H1 (cell line): ENCODE measurements at regions not wholly inside any gene's neighbourhood (a gene's known extent, or its start where the extent isn't known, plus 50 kb on each side); places are given as distances from the start of the nearest gene placed in this dataset.

Experiments
- CTCF ChIA-PET: fragments of 300-600 bp; sonication (Branson Sonifier 250); formaldehyde crosslinking; loops from one replicate; lab custom pipeline; 2021; ENCODE audit not compliant: partially characterized antibody; lab: Charles Lee
- POLR2A ChIA-PET: fragments of 300-600 bp; sonication (Branson Sonifier 250); formaldehyde crosslinking; loops from one replicate; lab custom pipeline; 2021; ENCODE audit warnings: inconsistent platforms; ENCODE audit not compliant: partially characterized antibody; lab: Charles Lee
- DNase-seq, 2 experiments: peaks; one replicate each; pipeline versions ENCODE4 v3.0.0 to v3.0.0-alpha.2; 2010 to 2022; ENCODE audit warnings: low spot score in 2 of 2, low read depth in 1 of 2, mixed read lengths in 1 of 2
- FAIRE-seq: peaks from 2 replicates; lab custom pipeline; 2011; peaks lifted over from hg19 to GRCh38; lab: Jason Lieb, UNC
- H2AFZ ChIP-seq: 2 replicates; pipeline ENCODE4 v1.8.1; 2012; ENCODE audit warnings: low read length, inconsistent platforms
- H2AK5ac ChIP-seq: 2 replicates; pipeline ENCODE4 v1.6.1; 2013; ENCODE audit warnings: low read depth, low read length
- H2BK120ac ChIP-seq: replicated peaks from 2 replicates; pipeline ENCODE3; 2013; ENCODE audit warnings: low read depth, low read length, inconsistent platforms
- H2BK12ac ChIP-seq: 2 replicates; pipeline ENCODE4 v1.6.1; 2013; ENCODE audit warnings: low read depth, low read length
- H2BK15ac ChIP-seq: 2 replicates; pipeline ENCODE4 v1.6.1; 2013; ENCODE audit warnings: low read length
- H2BK20ac ChIP-seq: 2 replicates; pipeline ENCODE4 v1.6.1; 2013; ENCODE audit warnings: low read length
- H2BK5ac ChIP-seq: 2 replicates; pipeline ENCODE4 v1.6.1; 2013; ENCODE audit warnings: low read depth, low read length
- H3K14ac ChIP-seq: 2 replicates; pipeline ENCODE4 v1.6.1; 2013; ENCODE audit warnings: inconsistent platforms; ENCODE audit not compliant: insufficient read length
- H3K18ac ChIP-seq: 2 replicates; pipeline ENCODE4 v1.6.1; 2013; ENCODE audit warnings: low read length; ENCODE audit errors: extremely low read depth
- H3K23ac ChIP-seq: 2 replicates; pipeline ENCODE4 v1.6.1; 2013; ENCODE audit warnings: inconsistent platforms; ENCODE audit not compliant: insufficient read length
- H3K23me2 ChIP-seq: 2 replicates; pipeline ENCODE4 v1.6.1; 2013; ENCODE audit warnings: low read depth, low read length
- H3K27ac ChIP-seq: 2 replicates; pipeline ENCODE4 v1.6.1; 2011; ENCODE audit warnings: low read depth, low read length, inconsistent platforms
- H3K27me3 ChIP-seq, 4 experiments: replicated peaks in 1 of 4; 1 replicate in 1 of 4; 2 replicates in 3 of 4; pipeline versions ENCODE4 v1.6.1 to v1.8.1; 2011 to 2013; ENCODE audit warnings: low read length in 3 of 4, mild to moderate bottlenecking in 3 of 4, inconsistent platforms in 2 of 4, mixed read lengths in 2 of 4, moderate library complexity in 1 of 4; ENCODE audit not compliant: control insufficient read depth in 3 of 4, insufficient read depth in 3 of 4; ENCODE audit errors: extremely low read depth in 1 of 4
- H3K36me3 ChIP-seq, 4 experiments: 2 replicates each; pipeline versions ENCODE4 v1.6.1 to v1.8.1; 2011 to 2013; ENCODE audit warnings: mild to moderate bottlenecking in 4 of 4, low read length in 3 of 4, moderate library complexity in 2 of 4, control low read depth in 1 of 4, inconsistent platforms in 1 of 4; ENCODE audit not compliant: insufficient read depth in 4 of 4, control insufficient read depth in 2 of 4
- H3K4ac ChIP-seq: replicated peaks from 2 replicates; pipeline ENCODE3; 2013; ENCODE audit warnings: low read length, low read depth, mixed read lengths, inconsistent platforms; ENCODE audit not compliant: insufficient read length
- H3K4me1 ChIP-seq, 4 experiments: replicated peaks in 1 of 4; 1 replicate in 1 of 4; 2 replicates in 3 of 4; pipeline versions ENCODE4 v1.6.1 to v1.8.1; 2011 to 2013; ENCODE audit warnings: low read length in 3 of 4, inconsistent platforms in 2 of 4, mixed read lengths in 1 of 4; ENCODE audit not compliant: insufficient read depth in 4 of 4, control insufficient read depth in 3 of 4
- H3K4me2 ChIP-seq, 2 experiments: 2 replicates each; pipeline versions ENCODE4 v1.6.1 to v1.8.1; 2011 to 2013; ENCODE audit warnings: low read depth in 2 of 2, low read length in 2 of 2, control low read depth in 1 of 2, inconsistent platforms in 1 of 2, mild to moderate bottlenecking in 1 of 2; ENCODE audit not compliant: insufficient read depth in 1 of 2
- H3K4me3 ChIP-seq, 4 experiments: fragments of 200-600, 300-600 bp in 1 of 4; sonication (generic), shearing (Covaris generic), sonication (Bioruptor Twin) in 1 of 4; 2 replicates each; pipeline versions ENCODE4 v1.5.1 to v1.8.1; 2011 to 2016; ENCODE audit warnings: low read length in 4 of 4, low read depth in 3 of 4, control low read depth in 2 of 4, inconsistent platforms in 2 of 4, mild to moderate bottlenecking in 2 of 4, mixed read lengths in 1 of 4, moderate library complexity in 1 of 4; ENCODE audit not compliant: insufficient read depth in 2 of 4; ENCODE audit errors: extremely low read depth in 1 of 4
- H3K56ac ChIP-seq: replicated peaks from 2 replicates; pipeline ENCODE3; 2013; ENCODE audit warnings: low read depth, mild to moderate bottlenecking, mixed read lengths, low read length, inconsistent platforms; ENCODE audit not compliant: insufficient read length
- H3K79me1 ChIP-seq: 2 replicates; pipeline ENCODE4 v1.6.1; 2013; ENCODE audit warnings: low read depth, low read length, control low read depth
- H3K79me2 ChIP-seq, 2 experiments: 2 replicates each; pipeline versions ENCODE4 v1.6.1 to v1.8.1; 2012 to 2013; ENCODE audit warnings: low read length in 2 of 2, mild to moderate bottlenecking in 2 of 2, inconsistent platforms in 1 of 2; ENCODE audit not compliant: insufficient read depth in 2 of 2, control insufficient read depth in 1 of 2
- H3K9ac ChIP-seq, 4 experiments: replicated peaks in 1 of 4; 1 replicate in 1 of 4; 2 replicates in 3 of 4; pipeline versions ENCODE4 v1.6.1 to v1.8.1; 2011 to 2013; ENCODE audit warnings: low read depth in 3 of 4, low read length in 3 of 4, control low read depth in 2 of 4, mild to moderate bottlenecking in 2 of 4, moderate library complexity in 2 of 4, inconsistent platforms in 1 of 4; ENCODE audit errors: extremely low read depth in 1 of 4
- H3K9me3 ChIP-seq, 2 experiments: 2 replicates each; pipeline versions ENCODE4 v1.6.1 to v1.8.1; 2012 to 2013; ENCODE audit warnings: mild to moderate bottlenecking in 2 of 2, moderate library complexity in 2 of 2, control low read depth in 1 of 2, inconsistent platforms in 1 of 2, low read depth in 1 of 2, low read length in 1 of 2, mixed read lengths in 1 of 2; ENCODE audit not compliant: insufficient read depth in 2 of 2
- H4K20me1 ChIP-seq, 2 experiments: replicated peaks in 1 of 2; 2 replicates each; pipeline versions ENCODE3 to v1.8.1; 2011 to 2013; ENCODE audit warnings: inconsistent platforms in 2 of 2, low read length in 2 of 2, mild to moderate bottlenecking in 1 of 2; ENCODE audit not compliant: insufficient read depth in 2 of 2, control insufficient read depth in 1 of 2
- H4K5ac ChIP-seq: 2 replicates; pipeline ENCODE4 v1.6.1; 2013; ENCODE audit warnings: low read length, low read depth, mixed read lengths, inconsistent platforms; ENCODE audit not compliant: insufficient read length
- H4K8ac ChIP-seq: 2 replicates; pipeline ENCODE4 v1.8.0; 2013; ENCODE audit warnings: mild to moderate bottlenecking, moderate library complexity, low read length, inconsistent platforms; ENCODE audit not compliant: insufficient read depth; ENCODE audit errors: extremely low read depth
- H4K91ac ChIP-seq: replicated peaks from 2 replicates; pipeline ENCODE3; 2013; ENCODE audit warnings: low read length, mixed read lengths, inconsistent platforms; ENCODE audit not compliant: insufficient read length
- CHD1 ChIP-seq: IDR thresholded peaks from 2 replicates; pipeline ENCODE4 v1.6.1; 2012; ENCODE audit warnings: low read depth, low read length, improper control_type of control experiment
- EGR1 ChIP-seq: IDR thresholded peaks from 2 replicates; pipeline ENCODE4 v1.6.1; 2011; ENCODE audit warnings: low read depth, low read length, borderline replicate concordance
- EZH2 ChIP-seq: fragments of 200-600 bp; sonication (generic); IDR thresholded peaks from 2 replicates; pipeline ENCODE4 v1.7.1; 2012; ENCODE audit warnings: low read depth, mild to moderate bottlenecking, moderate library complexity, low read length, inconsistent platforms; ENCODE audit not compliant: severe bottlenecking
- JUND ChIP-seq: IDR thresholded peaks from 2 replicates; pipeline ENCODE4 v1.6.1; 2011; ENCODE audit warnings: mild to moderate bottlenecking, improper control_type of control experiment, low read length
- MAX ChIP-seq: IDR thresholded peaks from 2 replicates; pipeline ENCODE4 v1.6.1; 2012; ENCODE audit warnings: inconsistent platforms
- SIN3A ChIP-seq, 2 experiments: IDR thresholded peaks in 1 of 2; conservative IDR thresholded peaks in 1 of 2; 2 replicates each; pipeline ENCODE4 v1.6.1; 2011 to 2012; ENCODE audit warnings: low read length in 2 of 2, improper control_type of control experiment in 1 of 2, low read depth in 1 of 2, mild to moderate bottlenecking in 1 of 2
- SIRT6 ChIP-seq: IDR thresholded peaks from one replicate; pipeline ENCODE4 v1.7.1; 2012; ENCODE audit warnings: low read length, inconsistent platforms
- SIX5 ChIP-seq: IDR thresholded peaks from 2 replicates; pipeline ENCODE4 v1.6.1; 2011; ENCODE audit warnings: mild to moderate bottlenecking, low read depth, low read length
- TBP ChIP-seq: IDR thresholded peaks from 2 replicates; pipeline ENCODE4 v1.6.1; 2011; ENCODE audit warnings: low read depth, low read length, improper control_type of control experiment
- TEAD4 ChIP-seq: IDR thresholded peaks from 2 replicates; pipeline ENCODE4 v1.6.1; 2012; ENCODE audit warnings: low read depth, low read length, inconsistent platforms, mixed read lengths

- Histone ChIP-seq H3K14ac (no peak overlapping the region), H3K4me2 (no peak overlapping the region), H3K4ac (no peak overlapping the region), H3K36me3 (no peaks in the 10 kb centered on the region), H3K23me2 (no peaks in the 10 kb centered on the region), H2BK15ac (no peak overlapping the region), H2BK5ac (no peak overlapping the region), H2BK12ac (no peak overlapping the region), H2AK5ac (no peak overlapping the region), H3K9me3 (no peaks in the 10 kb centered on the region), H3K18ac (no peak overlapping the region), H3K4me1 (peaks cover 0 to 4% (median 1%) of the 10 kb centered on the region in 4 experiments; a peak in 4 of 7 replicates), H2BK20ac (no peak overlapping the region), H4K5ac (no peak overlapping the region), H3K9ac (no peak overlapping the region), H3K56ac (no peak overlapping the region), H3K79me1 (no peaks in the 10 kb centered on the region), H4K20me1 (no peaks in the 10 kb centered on the region), H4K91ac (no peak overlapping the region), H4K8ac (no peak overlapping the region), H2AFZ (no peak overlapping the region), H3K4me3 (no peak overlapping the region), H3K27me3 (no peaks in the 10 kb centered on the region), H2BK120ac (no peak overlapping the region), H3K23ac (no peak overlapping the region), H3K79me2 (no peaks in the 10 kb centered on the region), H3K27ac (no peak overlapping the region)
- ChIA-PET CTCF (interaction anchor here (0.5 to 1.6 kb wide), 3 partner anchors 58 to 686 kb away, joined by 3 to 7 read pairs (median 3); no protein-coding TSS in a partner anchor), POLR2A (interaction anchor here (0.8 kb wide), 1 partner anchor 10 kb away, joined by 3 read pairs; no protein-coding TSS in a partner anchor)
- FAIRE-seq (no peak), DNase-seq (no peak)
- no peak for TF ChIP-seq CHD1
- no peak for TF ChIP-seq MAX
- TF ChIP-seq SIN3A (conservative IDR thresholded peaks at IDR 0.05 in 1 of 2, IDR thresholded peaks at IDR 0.05 in 1 of 2; ENCODE audit: low read depth in 1 of 2, low read length in 2 of 2), result no peak
- TF ChIP-seq EZH2, result no peak
- TF ChIP-seq SIRT6, result no peak
- TF ChIP-seq JUND, result no peak
- no peak for TF ChIP-seq TEAD4
- TF ChIP-seq SIX5, result no peak
- no peak for TF ChIP-seq TBP
- no peak for TF ChIP-seq EGR1
Measured at GRCh38 chr15:34650177-34650576, 66.7 kb upstream of the GOLGA8B start.
